ENCODE measurements at regions not wholly inside any gene's neighbourhood (a gene's known extent, or its start where the extent isn't known, plus 50 kb on each side); places are given as distances from the start of the nearest gene placed in this dataset.

- H3K18ac ChIP-seq (ENCODE audit: extremely low read depth, low read length), result no peak overlapping the region
- no peak overlapping the region for H3K56ac ChIP-seq (replicated peaks; ENCODE audit: insufficient read length, low read depth, low read length)
- H3K14ac ChIP-seq (ENCODE audit: insufficient read length), result no peak overlapping the region
- H3K23me2 ChIP-seq (ENCODE audit: low read depth, low read length), result no peaks in the 10 kb centered on the region
- no peak overlapping the region for H3K4me3 ChIP-seq (ENCODE audit: extremely low read depth in 1 of 4, insufficient read depth in 2 of 4, low read depth in 3 of 4, low read length in 4 of 4)
- no peaks in the 10 kb centered on the region for H3K27me3 ChIP-seq (replicated peaks in 1 of 4; ENCODE audit: control insufficient read depth in 3 of 4, extremely low read depth in 1 of 4, insufficient read depth in 3 of 4, low read length in 3 of 4)
- FAIRE-seq (no peak), DNase-seq (ENCODE audit: low read depth in 1 of 2, low spot score in 2 of 2) (no peak)
- H4K8ac ChIP-seq (ENCODE audit: extremely low read depth, insufficient read depth, low read length), result no peak overlapping the region
- H3K79me2 ChIP-seq (ENCODE audit: control insufficient read depth in 1 of 2, insufficient read depth in 2 of 2, low read length in 2 of 2), result no peaks in the 10 kb centered on the region
- H4K20me1 ChIP-seq (replicated peaks in 1 of 2; ENCODE audit: control insufficient read depth in 1 of 2, insufficient read depth in 2 of 2, low read length in 2 of 2), result peaks cover 0 to 2% of the 10 kb centered on the region in 2 experiments
- no peak overlapping the region for H2BK120ac ChIP-seq (replicated peaks; ENCODE audit: low read depth, low read length)
- 88% methylated on average over 8 of the region's 8 CpGs; no CpG with 5 or more reads in 1 of the 2 experiments for WGBS, 2 experiments (ENCODE audit: extremely low coverage in 1 of 2, insufficient coverage in 1 of 2, insufficient read length in 1 of 2, insufficient replicate concordance in 2 of 2, low coverage in 1 of 2, low lambda C conversion rate in 2 of 2, missing lambda C conversion rate in 1 of 2)
- no peak overlapping the region for H2BK5ac ChIP-seq (ENCODE audit: low read depth, low read length)
- no peak overlapping the region for H3K4ac ChIP-seq (replicated peaks; ENCODE audit: insufficient read length, low read depth, low read length)
- H2BK12ac ChIP-seq (ENCODE audit: low read depth, low read length), result no peak overlapping the region
- H3K9me3 ChIP-seq (ENCODE audit: insufficient read depth in 2 of 2, low read depth in 1 of 2, low read length in 1 of 2), result no peaks in the 10 kb centered on the region
- no peak overlapping the region for H2BK15ac ChIP-seq (ENCODE audit: low read length)
- POLR2A ChIA-PET (ENCODE audit: partially characterized antibody), result no interaction called here
- CTCF ChIA-PET (ENCODE audit: partially characterized antibody), result interaction anchor here (1.4 to 3.3 kb wide), 5 partner anchors 9 to 201 kb away, joined by 3 to 10 read pairs (median 5); no protein-coding TSS in a partner anchor
- H2AK5ac ChIP-seq (ENCODE audit: low read depth, low read length), result no peak overlapping the region
- no peak overlapping the region for H3K4me2 ChIP-seq (ENCODE audit: insufficient read depth in 1 of 2, low read depth in 2 of 2, low read length in 2 of 2)
- H2BK20ac ChIP-seq (ENCODE audit: low read length), result no peak overlapping the region
- H4K91ac ChIP-seq (replicated peaks; ENCODE audit: insufficient read length, low read length), result no peak overlapping the region
- H3K23ac ChIP-seq (ENCODE audit: insufficient read length), result no peak overlapping the region
- no peak overlapping the region for H3K9ac ChIP-seq (replicated peaks in 1 of 4; ENCODE audit: extremely low read depth in 1 of 4, low read depth in 3 of 4, low read length in 3 of 4)
- H4K5ac ChIP-seq (ENCODE audit: insufficient read length, low read depth, low read length), result no peak overlapping the region
- no peaks in the 10 kb centered on the region for H3K36me3 ChIP-seq (ENCODE audit: control insufficient read depth in 2 of 4, insufficient read depth in 4 of 4, low read length in 3 of 4)
- H3K79me1 ChIP-seq (ENCODE audit: low read depth, low read length), result peaks cover 4% of the 10 kb centered on the region; the same call in 1 of the 2 replicates
- H3K27ac ChIP-seq (ENCODE audit: low read depth, low read length), result no peak overlapping the region
- H3K4me1 ChIP-seq (replicated peaks in 1 of 4; ENCODE audit: control insufficient read depth in 3 of 4, insufficient read depth in 4 of 4, low read length in 3 of 4), result peaks cover 0 to 11% (median 6%) of the 10 kb centered on the region in 4 experiments; a peak in 5 of 7 replicates
- no peak overlapping the region for H2AFZ ChIP-seq (ENCODE audit: low read length)
- no peak for TF ChIP-seq HDAC2 (IDR thresholded peaks at IDR 0.05; ENCODE audit: borderline replicate concordance in 1 of 2, low read depth in 2 of 2, low read length in 2 of 2)
- TF ChIP-seq SAP30 (IDR thresholded peaks at IDR 0.05; ENCODE audit: insufficient read depth, insufficient replicate concordance, low read length), result no peak
- TF ChIP-seq POLR2AphosphoS5 (IDR thresholded peaks at IDR 0.05; ENCODE audit: low read depth, low read length), result no peak
- TF ChIP-seq EGR1 (IDR thresholded peaks at IDR 0.05; ENCODE audit: borderline replicate concordance, low read depth, low read length), result no peak
These were observed 120.5 kb downstream of the SLC25A47 start for GRCh38 chr14:100443603-100444002.

Measured in H1 (cell line).